Osteoblast (primary cell): ENCODE measurements at regions not wholly inside any gene's neighbourhood (a gene's known extent, or its start where the extent isn't known, plus 50 kb on each side); places are given as distances from the start of the nearest gene placed in this dataset.
"Not testable (repeated sequence)": the region's sequence is repeated elsewhere in the genome, so short reads cannot be mapped to it uniquely, and the experiment has no call there.

Experiments used
- DNase-seq: peaks from one replicate; pipeline ENCODE4 v3.0.0; 2011; ENCODE audit warnings: low spot score, mixed read lengths; ENCODE audit not compliant: insufficient read length; ENCODE audit errors: missing footprints
- H2AFZ ChIP-seq: 2 replicates; pipeline ENCODE4 v1.6.0; 2011; ENCODE audit warnings: mild to moderate bottlenecking, low read length
- H3K27ac ChIP-seq: 2 replicates; pipeline ENCODE4 v1.5.1; 2011; ENCODE audit warnings: mild to moderate bottlenecking, low read depth, low read length, moderate library complexity
- H3K27me3 ChIP-seq: 2 replicates; pipeline ENCODE4 v1.6.0; 2012; ENCODE audit warnings: mild to moderate bottlenecking, control low read depth, inconsistent platforms, low read length, moderate library complexity; ENCODE audit not compliant: insufficient read depth
- H3K36me3 ChIP-seq: 2 replicates; pipeline ENCODE4 v1.5.1; 2011; ENCODE audit warnings: mild to moderate bottlenecking, low read length, control low read depth, moderate library complexity; ENCODE audit not compliant: insufficient read depth
- H3K4me1 ChIP-seq: 2 replicates; pipeline ENCODE4 v1.5.1; 2011; ENCODE audit warnings: mild to moderate bottlenecking, low read length, control low read depth, moderate library complexity; ENCODE audit not compliant: insufficient read depth
- H3K4me2 ChIP-seq: 2 replicates; pipeline ENCODE4 v1.6.0; 2011; ENCODE audit warnings: mild to moderate bottlenecking, low read length; ENCODE audit not compliant: insufficient read depth
- H3K4me3 ChIP-seq: fragments of 200-600 bp; sonication (generic); 3 replicates; pipeline ENCODE4 v1.5.1; 2012; ENCODE audit warnings: mild to moderate bottlenecking, low read length, inconsistent platforms; ENCODE audit not compliant: insufficient read depth
- H3K79me2 ChIP-seq: 2 replicates; pipeline ENCODE4 v1.6.0; 2012; ENCODE audit warnings: mild to moderate bottlenecking, low read length, control low read depth, inconsistent platforms; ENCODE audit not compliant: insufficient read depth
- H3K9me3 ChIP-seq: 2 replicates; pipeline ENCODE4 v1.5.1; 2011; ENCODE audit warnings: low read depth, low read length, control low read depth
- H4K20me1 ChIP-seq: 2 replicates; pipeline ENCODE4 v1.6.0; 2012; ENCODE audit warnings: mild to moderate bottlenecking, low read length, control low read depth; ENCODE audit not compliant: insufficient read depth
- TF ChIP-seq, protein P1 (sequence below): IDR thresholded peaks from 2 replicates; pipeline ENCODE4 v1.5.1; 2011; ENCODE audit warnings: mild to moderate bottlenecking, low read depth, low read length, moderate library complexity; ENCODE audit errors: extremely low read depth

DNA sequence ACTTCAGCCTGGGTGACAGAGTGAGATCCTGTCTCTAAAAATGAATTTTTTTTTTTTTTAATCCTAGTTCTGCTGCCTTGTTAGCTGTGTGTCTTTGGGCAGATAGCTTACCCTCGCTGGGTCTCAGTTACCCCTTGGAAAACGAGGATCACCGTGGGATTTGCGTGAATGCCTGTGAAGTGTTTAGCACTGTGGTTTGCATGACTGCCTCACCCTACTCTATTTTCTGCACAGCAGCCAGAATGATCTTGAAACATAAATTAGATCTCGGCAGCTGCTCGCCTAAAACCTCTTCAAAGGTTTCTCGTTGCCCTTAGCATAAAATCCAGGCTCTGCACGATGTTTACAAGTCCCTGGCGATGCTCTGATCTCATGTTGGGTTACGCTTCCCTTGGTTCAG, 71.2 kb upstream of the GRIN2A start:
- H4K20me1 ChIP-seq, result no peaks in the 10 kb centered on the region
- no peak overlapping the region for H3K4me2 ChIP-seq
- no peak for DNase-seq
- H3K4me3 ChIP-seq, result no peak overlapping the region
- TF ChIP-seq, protein P1, sequence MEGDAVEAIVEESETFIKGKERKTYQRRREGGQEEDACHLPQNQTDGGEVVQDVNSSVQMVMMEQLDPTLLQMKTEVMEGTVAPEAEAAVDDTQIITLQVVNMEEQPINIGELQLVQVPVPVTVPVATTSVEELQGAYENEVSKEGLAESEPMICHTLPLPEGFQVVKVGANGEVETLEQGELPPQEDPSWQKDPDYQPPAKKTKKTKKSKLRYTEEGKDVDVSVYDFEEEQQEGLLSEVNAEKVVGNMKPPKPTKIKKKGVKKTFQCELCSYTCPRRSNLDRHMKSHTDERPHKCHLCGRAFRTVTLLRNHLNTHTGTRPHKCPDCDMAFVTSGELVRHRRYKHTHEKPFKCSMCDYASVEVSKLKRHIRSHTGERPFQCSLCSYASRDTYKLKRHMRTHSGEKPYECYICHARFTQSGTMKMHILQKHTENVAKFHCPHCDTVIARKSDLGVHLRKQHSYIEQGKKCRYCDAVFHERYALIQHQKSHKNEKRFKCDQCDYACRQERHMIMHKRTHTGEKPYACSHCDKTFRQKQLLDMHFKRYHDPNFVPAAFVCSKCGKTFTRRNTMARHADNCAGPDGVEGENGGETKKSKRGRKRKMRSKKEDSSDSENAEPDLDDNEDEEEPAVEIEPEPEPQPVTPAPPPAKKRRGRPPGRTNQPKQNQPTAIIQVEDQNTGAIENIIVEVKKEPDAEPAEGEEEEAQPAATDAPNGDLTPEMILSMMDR, result no peak
- H3K9me3 ChIP-seq, result no peaks in the 10 kb centered on the region
- H3K36me3 ChIP-seq, result no peaks in the 10 kb centered on the region
- H3K79me2 ChIP-seq, result no peaks in the 10 kb centered on the region
- peaks cover 6% of the 10 kb centered on the region for H3K4me1 ChIP-seq
- no peak overlapping the region for H3K27ac ChIP-seq
- no peaks in the 10 kb centered on the region for H3K27me3 ChIP-seq
- no peak overlapping the region for H2AFZ ChIP-seq

DNA sequence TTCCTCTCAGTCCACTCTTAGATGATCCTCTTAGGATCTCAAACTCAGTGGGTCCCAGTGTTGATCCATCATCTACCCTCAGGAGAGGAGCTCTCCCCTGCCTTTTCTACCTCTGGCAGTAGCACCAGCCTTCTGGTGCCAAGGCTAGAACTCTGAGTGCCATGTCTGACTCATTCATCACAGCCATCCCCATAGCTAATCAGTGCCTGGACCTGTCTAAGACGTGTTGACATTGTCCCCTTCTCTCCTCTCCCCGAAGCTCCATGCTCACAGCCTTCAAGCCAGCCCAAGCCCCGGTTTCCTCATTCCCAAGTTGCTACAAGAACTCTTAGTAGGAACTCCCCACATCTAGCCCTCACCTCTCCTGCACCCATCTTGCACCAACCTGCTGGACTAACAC, 73.5 kb upstream of the GRIN2A start:
- Histone ChIP-seq H3K4me1 (peaks cover 6% of the 10 kb centered on the region), H3K9me3 (no peaks in the 10 kb centered on the region), H3K4me3 (no peak overlapping the region), H3K36me3 (no peaks in the 10 kb centered on the region), H3K27me3 (no peaks in the 10 kb centered on the region), H3K4me2 (no peak overlapping the region), H3K27ac (no peak overlapping the region), H4K20me1 (no peaks in the 10 kb centered on the region), H2AFZ (no peak overlapping the region), H3K79me2 (no peaks in the 10 kb centered on the region)
- DNase-seq, result no peak
- TF ChIP-seq, protein P1, result no peak

DNA sequence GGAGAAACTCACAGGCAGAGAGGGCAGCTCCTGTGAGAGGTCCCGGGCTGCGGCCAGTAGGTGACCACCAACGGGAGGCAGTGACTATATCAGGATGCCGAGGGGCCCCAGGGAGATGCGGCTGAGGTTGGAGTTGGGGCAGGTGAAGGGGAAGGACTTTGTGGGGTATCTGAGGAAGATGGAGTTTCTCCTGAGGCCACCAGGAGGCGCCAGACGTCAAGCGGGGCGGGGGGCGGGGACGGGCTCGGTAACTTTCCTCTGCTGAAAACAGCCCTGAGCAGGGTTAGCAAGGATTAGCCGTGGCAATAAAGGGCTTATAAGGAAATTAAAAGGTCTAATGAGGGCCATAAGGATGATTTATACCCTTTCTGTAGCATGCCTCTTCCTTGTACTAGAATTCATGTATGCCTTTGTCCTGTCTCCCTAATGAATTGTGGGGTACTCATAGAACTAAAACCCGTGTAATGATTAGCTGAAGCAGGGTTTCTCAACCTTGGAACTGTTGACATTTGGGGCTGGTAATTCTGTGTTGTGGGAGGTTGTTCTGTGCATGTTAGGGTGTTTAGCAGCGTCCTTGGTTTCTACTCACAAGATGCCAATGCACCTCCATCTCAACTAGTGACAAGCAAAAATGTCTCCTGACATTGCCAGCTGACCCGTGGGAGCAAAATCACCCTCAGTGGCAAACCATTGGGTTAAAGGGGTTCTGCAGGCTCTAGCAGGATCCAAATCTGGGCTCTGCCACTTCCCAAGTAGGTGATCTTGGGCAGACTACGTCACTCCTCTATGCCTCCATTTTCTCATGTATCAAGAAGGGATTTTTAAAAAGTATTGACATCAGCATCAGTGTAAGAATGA, 74.8 kb upstream of the GRIN2A start:
- Histone ChIP-seq H4K20me1 (no peaks in the 10 kb centered on the region), H3K9me3 (no peaks in the 10 kb centered on the region), H2AFZ (peak overlapping the region; percentile 83), H3K4me2 (peak overlapping the region; percentile 67), H3K27ac (no peak overlapping the region), H3K4me1 (peaks cover 6% of the 10 kb centered on the region), H3K36me3 (no peaks in the 10 kb centered on the region), H3K79me2 (no peaks in the 10 kb centered on the region), H3K4me3 (no peak overlapping the region), H3K27me3 (no peaks in the 10 kb centered on the region)
- TF ChIP-seq, protein P1, result peak; percentile 58
- peak; percentile 90 for DNase-seq

- not testable (repeated sequence) for H3K4me3 ChIP-seq, H4K20me1 ChIP-seq, H3K4me2 ChIP-seq, H3K27me3 ChIP-seq, H3K9me3 ChIP-seq, H3K79me2 ChIP-seq, H3K36me3 ChIP-seq, H2AFZ ChIP-seq, H3K27ac ChIP-seq, DNase-seq, H3K4me1 ChIP-seq
Observed at GRCh38 chr16:10257642-10258251, 75.5 kb upstream of the GRIN2A start.

DNA sequence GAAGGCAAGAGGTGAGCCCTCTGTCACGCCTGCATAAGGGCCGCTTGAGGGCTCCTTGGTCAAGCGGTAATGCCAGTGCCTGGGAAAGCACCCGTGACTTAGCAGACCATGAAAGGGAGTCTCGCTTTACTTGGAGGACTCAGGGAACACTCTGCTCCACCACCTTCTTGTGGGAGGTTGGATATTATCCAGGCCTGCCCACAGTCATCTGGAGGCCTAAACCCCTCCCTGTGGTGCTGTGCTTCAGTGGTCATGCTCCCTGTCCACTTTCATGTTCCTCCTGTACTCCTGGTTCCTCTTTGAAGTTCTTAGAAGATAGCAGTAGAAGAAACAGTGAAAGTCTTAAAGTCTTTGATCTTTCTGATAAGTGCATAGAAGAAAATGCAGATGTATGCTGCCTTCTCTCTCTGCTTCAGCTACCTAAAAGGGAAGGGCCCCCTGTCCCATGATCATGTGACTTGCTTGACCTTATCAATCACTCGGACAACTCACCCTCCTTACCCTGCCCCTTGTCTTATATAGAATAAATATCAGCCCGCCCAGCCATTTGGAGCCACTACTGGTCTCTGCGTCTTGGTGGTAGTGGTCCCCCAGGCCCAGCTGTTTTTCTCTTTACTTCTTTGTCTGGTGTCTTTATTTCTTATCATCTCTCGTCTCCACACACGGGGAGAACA, 76.8 kb upstream of the GRIN2A start:
- not testable (repeated sequence) for H4K20me1 ChIP-seq, DNase-seq, H3K4me1 ChIP-seq, H3K27ac ChIP-seq, H3K36me3 ChIP-seq, H2AFZ ChIP-seq, H3K27me3 ChIP-seq, H3K4me2 ChIP-seq, H3K9me3 ChIP-seq, H3K4me3 ChIP-seq, H3K79me2 ChIP-seq
